ENCODE measurements at regions not wholly inside any gene's neighbourhood (a gene's known extent, or its start where the extent isn't known, plus 50 kb on each side); places are given as distances from the start of the nearest gene placed in this dataset.

DNA sequence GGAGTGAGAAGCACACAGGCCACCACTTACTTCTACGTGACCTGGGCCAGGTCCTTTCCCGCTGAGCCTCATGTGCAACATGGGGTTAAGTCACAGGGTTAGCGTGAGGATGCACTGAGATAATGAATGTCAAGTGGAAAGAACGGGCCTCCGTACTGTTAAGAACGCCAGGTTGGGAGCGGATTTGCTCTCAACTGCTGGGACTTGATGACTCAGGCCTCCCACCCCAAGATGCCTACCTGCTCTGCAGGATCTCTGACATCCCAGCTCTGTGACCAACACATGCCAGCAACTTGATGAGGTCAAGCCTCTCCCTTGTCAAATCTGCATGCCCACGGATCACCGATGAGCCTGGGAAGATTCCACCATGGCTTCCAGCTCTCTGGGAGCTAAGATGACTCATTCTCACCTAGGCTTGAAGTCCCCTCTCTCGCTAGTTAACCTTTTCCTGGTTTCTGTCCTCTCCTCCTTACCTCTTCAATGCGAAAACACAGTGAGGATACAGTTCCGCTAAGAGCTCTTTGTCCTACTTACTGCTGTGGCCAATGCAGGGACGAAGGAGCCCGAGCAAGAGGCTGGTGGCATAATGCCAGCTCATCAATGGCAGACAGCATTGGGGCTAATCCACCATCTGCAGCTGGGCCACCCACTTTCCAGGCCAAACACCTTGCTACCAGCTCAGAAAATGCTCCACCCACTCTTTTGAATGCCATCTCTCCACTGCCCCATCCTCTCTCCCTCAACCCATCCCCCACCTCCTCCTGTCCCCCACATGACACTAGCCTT lies 67.6 kb downstream of the PJA1 start:
- CTCF ChIA-PET: no interaction called here

DNA sequence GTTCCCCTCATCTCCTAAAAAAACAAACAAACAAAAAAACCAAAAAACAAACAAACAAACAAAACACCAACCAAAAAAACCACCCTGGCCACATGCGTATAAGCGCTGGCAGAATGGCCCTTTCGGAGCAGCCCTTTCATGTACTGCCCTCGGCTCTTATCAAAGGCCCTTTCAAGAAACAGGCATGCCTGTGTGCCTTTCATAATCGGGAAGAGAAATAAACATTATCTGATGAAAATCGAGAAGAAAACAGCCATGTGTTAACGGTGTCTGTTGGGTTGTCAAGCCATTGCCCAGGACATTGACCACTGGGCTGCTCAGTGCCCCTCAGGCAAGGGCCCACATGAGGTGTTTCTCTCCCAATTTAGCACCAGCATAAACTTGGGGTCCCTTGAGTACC lies 68.3 kb downstream of the PJA1 start:
- TF ChIP-seq, protein P1, sequence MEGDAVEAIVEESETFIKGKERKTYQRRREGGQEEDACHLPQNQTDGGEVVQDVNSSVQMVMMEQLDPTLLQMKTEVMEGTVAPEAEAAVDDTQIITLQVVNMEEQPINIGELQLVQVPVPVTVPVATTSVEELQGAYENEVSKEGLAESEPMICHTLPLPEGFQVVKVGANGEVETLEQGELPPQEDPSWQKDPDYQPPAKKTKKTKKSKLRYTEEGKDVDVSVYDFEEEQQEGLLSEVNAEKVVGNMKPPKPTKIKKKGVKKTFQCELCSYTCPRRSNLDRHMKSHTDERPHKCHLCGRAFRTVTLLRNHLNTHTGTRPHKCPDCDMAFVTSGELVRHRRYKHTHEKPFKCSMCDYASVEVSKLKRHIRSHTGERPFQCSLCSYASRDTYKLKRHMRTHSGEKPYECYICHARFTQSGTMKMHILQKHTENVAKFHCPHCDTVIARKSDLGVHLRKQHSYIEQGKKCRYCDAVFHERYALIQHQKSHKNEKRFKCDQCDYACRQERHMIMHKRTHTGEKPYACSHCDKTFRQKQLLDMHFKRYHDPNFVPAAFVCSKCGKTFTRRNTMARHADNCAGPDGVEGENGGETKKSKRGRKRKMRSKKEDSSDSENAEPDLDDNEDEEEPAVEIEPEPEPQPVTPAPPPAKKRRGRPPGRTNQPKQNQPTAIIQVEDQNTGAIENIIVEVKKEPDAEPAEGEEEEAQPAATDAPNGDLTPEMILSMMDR (IDR thresholded peaks at IDR 0.05): no peak
- no peaks in the 10 kb centered on the region for H3K9me3 Mint-ChIP-seq
- H3K27ac Mint-ChIP-seq: no peak overlapping the region
- DNase-seq: no peak
- POLR2A ChIA-PET: no interaction called here
- intact Hi-C loops (cut with micrococcal nuclease): no loop called here
- ATAC-seq (ENCODE audit: low read depth): no peak
- no peaks in the 10 kb centered on the region for H3K27me3 Mint-ChIP-seq
- no peak overlapping the region for H3K4me3 Mint-ChIP-seq
- no peaks in the 10 kb centered on the region for H3K4me1 Mint-ChIP-seq
- H3K36me3 Mint-ChIP-seq (ENCODE audit: low read depth): no peaks in the 10 kb centered on the region
- CTCF ChIA-PET: no interaction called here

More for the DNA sequence above, 67.6 kb downstream of the PJA1 start:
- no peak for ATAC-seq (ENCODE audit: low read depth)
- Mint-ChIP-seq H3K27me3 (no peaks in the 10 kb centered on the region), H3K4me1 (no peaks in the 10 kb centered on the region), H3K27ac (no peak overlapping the region), H3K36me3 (ENCODE audit: low read depth) (no peaks in the 10 kb centered on the region), H3K9me3 (no peaks in the 10 kb centered on the region), H3K4me3 (no peak overlapping the region)
- intact Hi-C loops (cut with micrococcal nuclease): no loop called here
- no peak for DNase-seq
- TF ChIP-seq, protein P1 (IDR thresholded peaks at IDR 0.05): no peak
- POLR2A ChIA-PET: no interaction called here

DNA sequence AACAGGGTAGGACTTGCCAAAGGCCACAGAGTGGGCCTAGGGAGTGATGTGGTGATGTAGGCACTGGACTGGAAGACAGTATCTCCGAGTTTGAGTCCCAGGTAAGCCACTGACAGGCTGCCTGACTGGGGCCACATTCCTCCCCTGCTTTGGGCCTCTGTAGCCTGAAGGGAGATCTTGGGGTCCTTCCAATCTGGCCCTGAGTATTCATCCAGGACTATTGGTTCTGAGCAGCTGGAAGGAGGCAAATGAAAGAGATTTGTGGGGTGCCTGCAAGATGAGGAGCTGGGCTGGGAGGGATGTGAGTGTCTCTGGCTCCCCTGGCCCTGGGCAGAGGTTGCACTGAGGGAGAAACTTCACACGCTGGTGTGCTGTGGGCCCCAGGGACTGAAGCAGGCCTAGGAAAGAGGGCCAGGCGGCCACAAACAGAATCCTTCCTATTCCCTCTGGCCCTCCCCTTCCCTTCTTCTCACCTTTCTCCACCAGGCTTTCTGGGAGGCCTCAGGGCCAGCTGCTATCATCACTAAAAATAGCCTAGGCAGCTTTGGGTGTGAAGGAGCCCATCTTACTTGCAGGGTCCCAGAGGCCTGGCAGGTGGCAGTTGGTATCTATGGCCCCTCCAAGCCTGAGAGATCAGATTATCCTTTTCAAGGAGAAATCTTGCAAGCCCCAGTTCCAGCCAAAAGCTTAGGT lies 70.1 kb downstream of the PJA1 start:
- Mint-ChIP-seq H3K4me1 (no peaks in the 10 kb centered on the region), H3K27ac (no peak overlapping the region), H3K27me3 (no peaks in the 10 kb centered on the region), H3K9me3 (no peaks in the 10 kb centered on the region), H3K36me3 (ENCODE audit: low read depth) (no peaks in the 10 kb centered on the region), H3K4me3 (no peak overlapping the region)
- CTCF ChIA-PET: no interaction called here
- no peak for DNase-seq
- TF ChIP-seq, protein P1 (IDR thresholded peaks at IDR 0.05): no peak
- intact Hi-C loops (cut with micrococcal nuclease): loop anchor here (2.0 kb wide), 1 partner anchor 128 kb away; no protein-coding TSS in a partner anchor
- POLR2A ChIA-PET: no interaction called here
- no peak for ATAC-seq (ENCODE audit: low read depth)

DNA sequence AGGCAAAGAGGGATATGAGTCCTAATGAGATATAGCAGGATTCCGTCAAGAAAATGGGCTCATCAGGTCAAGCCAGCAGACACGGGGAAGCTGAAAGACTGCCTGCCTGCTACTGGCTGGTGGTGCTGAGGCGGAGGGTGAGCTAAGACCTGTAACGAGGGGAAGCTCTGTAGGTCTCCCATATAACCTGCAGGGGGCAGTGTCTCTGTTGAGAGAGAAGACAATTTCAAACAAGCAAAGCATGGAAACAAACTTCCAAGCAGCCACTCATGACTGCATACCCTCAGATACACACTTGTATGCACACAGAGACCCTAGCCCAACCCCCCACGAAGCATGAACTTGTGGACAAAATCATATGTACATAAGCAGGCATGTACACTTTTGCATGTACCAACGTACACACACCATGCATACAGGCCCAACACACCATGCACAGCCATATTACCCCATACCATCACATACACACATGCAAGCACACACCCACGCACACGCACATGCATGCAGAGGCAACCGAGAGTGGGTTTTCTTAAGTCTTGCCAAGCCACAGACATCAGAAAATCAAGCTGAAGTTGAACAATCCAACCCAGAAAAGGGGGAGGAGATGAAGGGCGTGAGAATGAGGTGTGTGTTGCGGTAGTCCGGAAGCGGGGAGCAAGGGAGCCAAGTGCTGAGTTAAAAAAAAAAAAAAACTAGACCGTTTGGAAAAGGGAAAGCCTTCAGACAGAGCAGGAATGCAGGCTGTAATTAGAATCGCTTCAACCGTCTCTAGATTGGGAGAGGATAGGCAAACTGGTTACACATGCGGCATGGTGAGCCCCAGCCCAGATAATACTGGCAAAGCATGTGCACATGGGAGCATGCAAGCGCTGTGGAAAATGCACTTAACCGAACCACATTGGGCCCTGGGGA lies 71.0 kb downstream of the PJA1 start:
- POLR2A ChIA-PET: no interaction called here
- H3K9me3 Mint-ChIP-seq: no peaks in the 10 kb centered on the region
- no peak overlapping the region for H3K27ac Mint-ChIP-seq
- ATAC-seq (ENCODE audit: low read depth): no peak
- no peaks in the 10 kb centered on the region for H3K4me1 Mint-ChIP-seq
- CTCF ChIA-PET: interaction anchor here (0.6 kb wide), 1 partner anchor 194 kb away, joined by 3 read pairs; no protein-coding TSS in a partner anchor
- no peak for DNase-seq
- no peaks in the 10 kb centered on the region for H3K36me3 Mint-ChIP-seq (ENCODE audit: low read depth)
- intact Hi-C loops (cut with micrococcal nuclease): loop anchor here (2.0 kb wide), 1 partner anchor 129 kb away; no protein-coding TSS in a partner anchor
- H3K27me3 Mint-ChIP-seq: no peaks in the 10 kb centered on the region
- H3K4me3 Mint-ChIP-seq: no peak overlapping the region
- TF ChIP-seq, protein P1 (IDR thresholded peaks at IDR 0.05): no peak

All from activated B cell treated with CpG ODN at 0.5 μM for 24 hours (primary cell).